IMR-90 (cell line): ENCODE measurements at regions not wholly inside any gene's neighbourhood (a gene's known extent, or its start where the extent isn't known, plus 50 kb on each side); places are given as distances from the start of the nearest gene placed in this dataset.

Experiments
- ATAC-seq: fragments of 200-7000 bp; cut with Tn5 transposase; 2 replicates; pipeline ENCODE4 v1.9.1; 2020; ENCODE audit warnings: low read depth, mild to moderate bottlenecking, moderate library complexity
- BruUV-seq: library from RNA; stranded (reverse); fragments of 400-500 nt; replicated peaks from 2 replicates; lab custom pipeline; 2021; lab: Mats Ljungman, UMichigan
- CTCF ChIA-PET: fragments of 300-600 bp; formaldehyde crosslinking; extraction: SDS; loops from one replicate; lab custom pipeline; 2021; ENCODE audit warnings: antibody characterized with exemption; lab: Yijun Ruan, JAX
- POLR2A ChIA-PET: fragments of 300-600 bp; sonication (Branson Sonifier 250); formaldehyde crosslinking; loops from one replicate; lab custom pipeline; 2022; ENCODE audit warnings: antibody characterized with exemption; ENCODE audit not compliant: unreplicated experiment; lab: Charles Lee
- DNase-seq: peaks from one replicate; pipeline ENCODE4 v3.0.0; 2013
- H2AFZ ChIP-seq: replicated peaks from 2 replicates; pipeline ENCODE3; 2013; ENCODE audit warnings: low read length, mild to moderate bottlenecking; ENCODE audit not compliant: poor library complexity
- H2AK5ac ChIP-seq: 2 replicates; pipeline ENCODE4 v1.6.1; 2013; ENCODE audit warnings: low read depth, low read length, inconsistent platforms
- H2AK9ac ChIP-seq: replicated peaks from 2 replicates; pipeline ENCODE3; 2013; ENCODE audit warnings: mild to moderate bottlenecking, low read depth, low read length, moderate library complexity; ENCODE audit not compliant: poor library complexity
- H2BK120ac ChIP-seq: 2 replicates; pipeline ENCODE4 v1.6.1; 2013; ENCODE audit warnings: low read depth, low read length, inconsistent platforms
- H2BK15ac ChIP-seq: 3 replicates; pipeline ENCODE4 v1.6.1; 2013; ENCODE audit warnings: low read depth, low read length, inconsistent platforms
- H2BK20ac ChIP-seq: 2 replicates; pipeline ENCODE4 v1.6.1; 2013; ENCODE audit warnings: low read depth, mild to moderate bottlenecking, inconsistent platforms, low read length, moderate library complexity
- H2BK5ac ChIP-seq: 2 replicates; pipeline ENCODE4 v1.6.1; 2013; ENCODE audit warnings: mild to moderate bottlenecking, low read depth, low read length, inconsistent platforms; ENCODE audit not compliant: poor library complexity, severe bottlenecking
- H3K14ac ChIP-seq: replicated peaks from 2 replicates; pipeline ENCODE4 v1.6.1; 2013; ENCODE audit warnings: low read depth, low read length, inconsistent platforms
- H3K18ac ChIP-seq: 2 replicates; pipeline ENCODE4 v1.6.1; 2013; ENCODE audit warnings: low read depth, low read length, control low read depth
- H3K23ac ChIP-seq: 2 replicates; pipeline ENCODE4 v1.6.1; 2013; ENCODE audit warnings: low read depth, low read length, inconsistent platforms
- H3K27ac ChIP-seq: 2 replicates; pipeline ENCODE4 v1.5.1; 2013; ENCODE audit warnings: mild to moderate bottlenecking, control low read depth, low read length; ENCODE audit not compliant: insufficient read depth
- H3K27me3 ChIP-seq: 2 replicates; pipeline ENCODE4 v1.6.1; 2013; ENCODE audit warnings: low read length; ENCODE audit not compliant: control insufficient read depth, insufficient read depth
- H3K36me3 ChIP-seq: 2 replicates; pipeline ENCODE4 v1.6.1; 2013; ENCODE audit warnings: low read length, mixed read lengths; ENCODE audit not compliant: control insufficient read depth, insufficient read depth
- H3K4ac ChIP-seq: 2 replicates; pipeline ENCODE4 v1.6.1; 2013; ENCODE audit warnings: low read depth, low read length, inconsistent platforms
- H3K4me1 ChIP-seq: 2 replicates; pipeline ENCODE4 v1.6.1; 2013; ENCODE audit warnings: low read length, mixed read lengths; ENCODE audit not compliant: control insufficient read depth, insufficient read depth
- H3K4me2 ChIP-seq: 2 replicates; pipeline ENCODE4 v1.6.1; 2013; ENCODE audit warnings: low read depth, mild to moderate bottlenecking, control low read depth, low read length, moderate library complexity
- H3K4me3 ChIP-seq: 2 replicates; pipeline ENCODE4 v1.5.1; 2013; ENCODE audit warnings: low read depth, mild to moderate bottlenecking, control low read depth, low read length, moderate library complexity; ENCODE audit not compliant: insufficient read depth
- H3K56ac ChIP-seq: 2 replicates; pipeline ENCODE4 v1.6.1; 2013; ENCODE audit warnings: low read length, inconsistent platforms; ENCODE audit not compliant: insufficient read depth; ENCODE audit errors: extremely low read depth
- H3K79me1 ChIP-seq, 2 experiments: 2 replicates each; pipeline ENCODE4 v1.6.1; 2013; ENCODE audit warnings: low read length in 2 of 2, inconsistent platforms in 1 of 2, low read depth in 1 of 2
- H3K9ac ChIP-seq: 2 replicates; pipeline ENCODE4 v1.6.1; 2013; ENCODE audit warnings: low read depth, low read length, control low read depth
- H3K9me1 ChIP-seq: 2 replicates; pipeline ENCODE4 v1.6.1; 2013; ENCODE audit warnings: low read length, inconsistent platforms; ENCODE audit not compliant: insufficient read depth
- H3K9me3 ChIP-seq: 2 replicates; pipeline ENCODE4 v1.6.1; 2013; ENCODE audit warnings: low read length; ENCODE audit not compliant: control insufficient read depth, insufficient read depth
- H4K20me1 ChIP-seq: 2 replicates; pipeline ENCODE4 v1.6.1; 2013; ENCODE audit warnings: low read length, inconsistent platforms; ENCODE audit not compliant: insufficient read depth
- H4K5ac ChIP-seq: 2 replicates; pipeline ENCODE4 v1.6.1; 2013; ENCODE audit warnings: mild to moderate bottlenecking, low read depth, low read length, control low read depth
- H4K8ac ChIP-seq, 2 experiments: 2 replicates each; pipeline ENCODE4 v1.6.1; 2013; ENCODE audit warnings: low read depth in 2 of 2, low read length in 2 of 2, control low read depth in 1 of 2, inconsistent platforms in 1 of 2
- H4K91ac ChIP-seq: 2 replicates; pipeline ENCODE4 v1.6.1; 2013; ENCODE audit warnings: low read depth, low read length, inconsistent platforms; ENCODE audit not compliant: insufficient read depth
- CEBPB ChIP-seq: IDR thresholded peaks from 2 replicates; pipeline ENCODE4 v1.6.1; 2012; ENCODE audit warnings: low read depth, low read length, improper control_type of control experiment
- CTCF ChIP-seq: conservative IDR thresholded peaks from 2 replicates; pipeline ENCODE4 v1.5.1; 2012; ENCODE audit warnings: mild to moderate bottlenecking, low read depth, low read length, improper control_type of control experiment
- FOS ChIP-seq: fragments of 150-350 bp; IDR thresholded peaks from 2 replicates; pipeline ENCODE4 v1.6.1; 2016; ENCODE audit warnings: low read depth, low read length
- MAFK ChIP-seq: IDR thresholded peaks from 2 replicates; pipeline ENCODE4 v1.6.1; 2012; ENCODE audit warnings: low read depth, low read length, improper control_type of control experiment
- NFE2L2 ChIP-seq: fragments of 150-350 bp; IDR thresholded peaks from 2 replicates; pipeline ENCODE4 v1.6.1; 2016; ENCODE audit warnings: low read depth, mild to moderate bottlenecking, low read length
- POLR2A ChIP-seq: IDR thresholded peaks from 2 replicates; pipeline ENCODE4 v1.6.1; 2012; ENCODE audit warnings: mild to moderate bottlenecking, low read depth, low read length
- RCOR1 ChIP-seq: IDR thresholded peaks from 2 replicates; pipeline ENCODE4 v1.6.1; 2012; ENCODE audit warnings: mild to moderate bottlenecking, low read length, improper control_type of control experiment; ENCODE audit not compliant: insufficient replicate concordance
- RFX5 ChIP-seq: IDR thresholded peaks from 2 replicates; pipeline ENCODE4 v1.8.0; 2012; ENCODE audit warnings: low read depth, mild to moderate bottlenecking, low read length, moderate library complexity
- SMC3 ChIP-seq: fragments of 150-350 bp; IDR thresholded peaks from 2 replicates; pipeline ENCODE4 v1.6.1; 2016; ENCODE audit warnings: low read depth, mild to moderate bottlenecking, antibody characterized with exemption, low read length, moderate library complexity
- WGBS, 2 experiments: methylation state at CpG; one replicate each; pipeline versions ENCODE4 v1.1.5 to v1.1.7; 2013; ENCODE audit warnings: missing lambda C conversion rate in 2 of 2; ENCODE audit not compliant: insufficient read length in 1 of 2; ENCODE audit errors: extremely low coverage in 2 of 2; 5-methylcytosine and 5-hydroxymethylcytosine counted together
- dilution Hi-C: fragments of 300-500 bp; cut with HindIII; formaldehyde crosslinking; loops from one replicate; pipeline ENCODE4 v1.14.3; 2018; ENCODE audit warnings: low sequenced_read_pairs; ENCODE audit not compliant: unreplicated experiment
- in situ Hi-C: fragments of 300-500 bp; cut with MboI; formaldehyde crosslinking; loops from 3 replicates; pipeline ENCODE4 v1.14.3; 2019; ENCODE audit warnings: low sequenced_read_pairs, inconsistent platforms, mixed read lengths
- intact Hi-C: fragments of 100-400 bp; cut with micrococcal nuclease; formaldehyde crosslinking; loops from 2 replicates; pipeline ENCODE4 v1.10.0; 2022
- TF ChIP-seq, protein P1 (sequence below): fragments of 150-350 bp; IDR thresholded peaks from 2 replicates; pipeline ENCODE4 v1.6.1; 2016; ENCODE audit warnings: low read depth, mild to moderate bottlenecking, low read length, moderate library complexity, borderline replicate concordance

GRCh38 chr5:87754009-87754757 lies 341.5 kb upstream of the CCNH start:
- H3K27ac ChIP-seq, result no peak overlapping the region
- H3K9me1 ChIP-seq, result no peaks in the 10 kb centered on the region
- H2BK120ac ChIP-seq, result no peak overlapping the region
- H3K4ac ChIP-seq, result no peak overlapping the region
- in situ Hi-C loops (no loop called here), dilution Hi-C loops (no loop called here), intact Hi-C loops (no loop called here)
- CTCF ChIA-PET, result no interaction called here
- no peaks in the 10 kb centered on the region for H4K20me1 ChIP-seq
- ATAC-seq (no peak), DNase-seq (no peak)
- H2AFZ ChIP-seq, result no peak overlapping the region
- POLR2A ChIA-PET, result no interaction called here
- H3K23ac ChIP-seq, result no peak overlapping the region
- no peak overlapping the region for H2AK5ac ChIP-seq
- no peaks in the 10 kb centered on the region for H3K79me1 ChIP-seq
- H3K4me1 ChIP-seq, result no peaks in the 10 kb centered on the region
- no peak for TF ChIP-seq RCOR1
- no peak for TF ChIP-seq CTCF
- TF ChIP-seq SMC3, result no peak
- no peak for TF ChIP-seq POLR2A
- no peak for TF ChIP-seq MAFK
- TF ChIP-seq RFX5, result no peak
- TF ChIP-seq, protein P1, sequence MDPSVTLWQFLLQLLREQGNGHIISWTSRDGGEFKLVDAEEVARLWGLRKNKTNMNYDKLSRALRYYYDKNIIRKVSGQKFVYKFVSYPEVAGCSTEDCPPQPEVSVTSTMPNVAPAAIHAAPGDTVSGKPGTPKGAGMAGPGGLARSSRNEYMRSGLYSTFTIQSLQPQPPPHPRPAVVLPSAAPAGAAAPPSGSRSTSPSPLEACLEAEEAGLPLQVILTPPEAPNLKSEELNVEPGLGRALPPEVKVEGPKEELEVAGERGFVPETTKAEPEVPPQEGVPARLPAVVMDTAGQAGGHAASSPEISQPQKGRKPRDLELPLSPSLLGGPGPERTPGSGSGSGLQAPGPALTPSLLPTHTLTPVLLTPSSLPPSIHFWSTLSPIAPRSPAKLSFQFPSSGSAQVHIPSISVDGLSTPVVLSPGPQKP, result no peak
- TF ChIP-seq FOS, result no peak
- no peak for TF ChIP-seq NFE2L2
- TF ChIP-seq CEBPB, result no peak
- no TSS peak for BruUV-seq
- no peak overlapping the region for H4K5ac ChIP-seq
- no peak overlapping the region for H3K4me3 ChIP-seq
- no peaks in the 10 kb centered on the region for H3K36me3 ChIP-seq
- no peak overlapping the region for H4K91ac ChIP-seq
- no peak overlapping the region for H2BK5ac ChIP-seq
- whole genome bisulfite sequencing, 2 experiments, result no CpG with 5 or more reads among the region's 6 CpGs
- H3K18ac ChIP-seq, result no peak overlapping the region
- H3K27me3 ChIP-seq, result no peaks in the 10 kb centered on the region
- H3K14ac ChIP-seq, result no peak overlapping the region
- no peaks in the 10 kb centered on the region for H3K9me3 ChIP-seq
- H3K4me2 ChIP-seq, result no peak overlapping the region
- H2BK15ac ChIP-seq, result no peak overlapping the region
- no peak overlapping the region for H3K9ac ChIP-seq
- H3K56ac ChIP-seq, result no peak overlapping the region
- no peak overlapping the region for H4K8ac ChIP-seq
- H2BK20ac ChIP-seq, result no peak overlapping the region
- H2AK9ac ChIP-seq, result no peak overlapping the region
